ENCODE measurements at regions not wholly inside any gene's neighbourhood (a gene's known extent, or its start where the extent isn't known, plus 50 kb on each side); places are given as distances from the start of the nearest gene placed in this dataset.

GRCh38 chr4:137393044-137393443, 139.2 kb downstream of the PCDH18 start:
- no peak for TF ChIP-seq POLR2AphosphoS5 (IDR thresholded peaks at IDR 0.05; ENCODE audit: low read depth, low read length)
- TF ChIP-seq TAF1 (IDR thresholded peaks at IDR 0.05; ENCODE audit: low read depth, low read length) = no peak
- no peak for TF ChIP-seq POLR2A (IDR thresholded peaks at IDR 0.05; ENCODE audit: low read depth, low read length)
